GM10266 (cell line): ENCODE measurements at regions not wholly inside any gene's neighbourhood (a gene's known extent, or its start where the extent isn't known, plus 50 kb on each side); places are given as distances from the start of the nearest gene placed in this dataset.
"Not testable (repeated sequence)": the region's sequence is repeated elsewhere in the genome, so short reads cannot be mapped to it uniquely, and the experiment has no call there.

Source experiments
- DNase-seq: peaks from one replicate; pipeline ENCODE4 v3.0.0; 2012; ENCODE audit errors: extremely low spot score
- CTCF ChIP-seq: IDR thresholded peaks from 2 replicates; pipeline ENCODE4 v1.5.1; 2012; ENCODE audit warnings: mild to moderate bottlenecking, low read depth; ENCODE audit not compliant: control insufficient read depth, insufficient read depth; ENCODE audit errors: missing control alignments

- no peak for TF ChIP-seq CTCF
- DNase-seq = no peak
Observed at GRCh38 chr7:81073931-81074251, 155.0 kb upstream of the SEMA3C start.

GRCh38 chr7:81070956-81071355 is 152.1 kb upstream of the SEMA3C start:
- TF ChIP-seq CTCF = no peak
- DNase-seq = no peak

- no peak for TF ChIP-seq CTCF
- DNase-seq = no peak
Observed at GRCh38 chr7:81066797-81067196, 147.9 kb upstream of the SEMA3C start.

GRCh38 chr7:81064426-81064825 is 145.6 kb upstream of the SEMA3C start:
- DNase-seq = no peak
- TF ChIP-seq CTCF = no peak

- no peak for DNase-seq
- no peak for TF ChIP-seq CTCF
Observed at GRCh38 chr7:81062755-81063154, 143.9 kb upstream of the SEMA3C start.

GRCh38 chr7:81057469-81057868 is 138.6 kb upstream of the SEMA3C start:
- not testable (repeated sequence) for DNase-seq

GRCh38 chr7:81053623-81054022 is 134.8 kb upstream of the SEMA3C start:
- DNase-seq = no peak

More at GRCh38 chr7:81053623-81054022, 134.8 kb upstream of the SEMA3C start:
- TF ChIP-seq CTCF = no peak
